ENCODE measurements at regions not wholly inside any gene's neighbourhood (a gene's known extent, or its start where the extent isn't known, plus 50 kb on each side); places are given as distances from the start of the nearest gene placed in this dataset.

- no peak for TF ChIP-seq CTCF (IDR thresholded peaks at IDR 0.05; ENCODE audit: insufficient read depth, low read length)
- no peak for DNase-seq (ENCODE audit: low read depth)
- no peak overlapping the region for H3K4me3 ChIP-seq (ENCODE audit: low read depth, low read length)
Measured at GRCh38 chr11:29125606-29126005, 891.2 kb downstream of the KCNA4 start.

- H3K4me3 ChIP-seq (ENCODE audit: low read depth, low read length) = no peak overlapping the region
- no peak for TF ChIP-seq CTCF (IDR thresholded peaks at IDR 0.05; ENCODE audit: insufficient read depth, low read length)
- no peak for DNase-seq (ENCODE audit: low read depth)
Measured at GRCh38 chr11:29124470-29124869, 892.4 kb downstream of the KCNA4 start.

DNA sequence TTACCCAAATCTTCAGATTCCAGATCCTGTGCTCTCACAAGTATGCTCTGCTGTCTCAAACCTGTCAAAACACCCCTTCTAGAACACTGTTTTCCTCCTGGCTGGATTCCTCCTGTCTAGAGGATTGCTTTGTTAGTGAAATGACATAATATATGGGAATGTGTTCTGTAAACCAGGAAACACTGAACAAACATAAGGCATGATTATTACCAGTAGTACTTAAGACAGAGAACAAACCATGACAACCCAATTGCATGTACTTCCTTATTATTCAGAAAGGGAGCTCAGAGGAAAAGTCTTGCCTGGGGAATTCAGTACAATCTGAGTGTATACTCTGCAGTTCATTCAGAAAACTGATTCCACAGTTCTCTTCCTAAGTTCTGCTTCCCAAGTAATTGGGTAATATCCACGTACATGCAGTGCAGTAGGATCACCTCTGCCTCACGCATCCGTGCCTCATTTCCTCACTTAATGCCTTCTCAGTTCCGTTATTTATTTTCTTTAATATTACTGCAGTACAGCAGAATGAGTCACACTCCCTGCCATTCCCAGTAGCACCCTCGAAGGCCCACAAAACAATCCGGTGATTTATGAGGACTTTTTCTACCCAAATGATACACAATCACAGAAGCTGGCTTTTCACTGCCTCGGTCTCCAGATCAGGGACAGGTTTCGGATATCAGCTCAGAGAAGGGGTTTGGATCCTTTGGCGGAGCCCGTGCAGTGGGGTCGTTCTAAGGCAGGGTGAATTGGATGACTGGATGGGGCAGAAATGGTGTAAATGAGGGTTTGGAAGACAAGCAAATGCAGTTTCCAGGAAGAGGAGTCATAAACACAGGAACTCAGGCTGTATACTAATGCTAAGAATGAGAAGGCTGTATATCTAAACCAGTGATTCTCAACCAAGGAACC is 896.9 kb downstream of the KCNA4 start:
- no peak for TF ChIP-seq CTCF (IDR thresholded peaks at IDR 0.05; ENCODE audit: insufficient read depth, low read length)
- DNase-seq (ENCODE audit: low read depth) = peak; percentile 84
- H3K4me3 ChIP-seq (ENCODE audit: low read depth, low read length) = no peak overlapping the region

- peak; percentile 55 for DNase-seq (ENCODE audit: low read depth)
- H3K4me3 ChIP-seq (ENCODE audit: low read depth, low read length) = no peak overlapping the region
- TF ChIP-seq CTCF (IDR thresholded peaks at IDR 0.05; ENCODE audit: insufficient read depth, low read length) = no peak
Measured at GRCh38 chr11:29119116-29119515, 897.7 kb downstream of the KCNA4 start.

- no peak for DNase-seq (ENCODE audit: low read depth)
Measured at GRCh38 chr11:29100967-29101366, 915.9 kb downstream of the KCNA4 start.

GRCh38 chr11:29095821-29096220 is 921.0 kb downstream of the KCNA4 start:
- DNase-seq (ENCODE audit: low read depth) = no peak
- no peak overlapping the region for H3K4me3 ChIP-seq (ENCODE audit: low read depth, low read length)
- no peak for TF ChIP-seq CTCF (IDR thresholded peaks at IDR 0.05; ENCODE audit: insufficient read depth, low read length)

More at GRCh38 chr11:29100967-29101366, 915.9 kb downstream of the KCNA4 start:
- no peak for TF ChIP-seq CTCF (IDR thresholded peaks at IDR 0.05; ENCODE audit: insufficient read depth, low read length)
- no peak overlapping the region for H3K4me3 ChIP-seq (ENCODE audit: low read depth, low read length)
